ENCODE measurements at regions not wholly inside any gene's neighbourhood (a gene's known extent, or its start where the extent isn't known, plus 50 kb on each side); places are given as distances from the start of the nearest gene placed in this dataset.
"Not testable (repeated sequence)": the region's sequence is repeated elsewhere in the genome, so short reads cannot be mapped to it uniquely, and the experiment has no call there.

DNA sequence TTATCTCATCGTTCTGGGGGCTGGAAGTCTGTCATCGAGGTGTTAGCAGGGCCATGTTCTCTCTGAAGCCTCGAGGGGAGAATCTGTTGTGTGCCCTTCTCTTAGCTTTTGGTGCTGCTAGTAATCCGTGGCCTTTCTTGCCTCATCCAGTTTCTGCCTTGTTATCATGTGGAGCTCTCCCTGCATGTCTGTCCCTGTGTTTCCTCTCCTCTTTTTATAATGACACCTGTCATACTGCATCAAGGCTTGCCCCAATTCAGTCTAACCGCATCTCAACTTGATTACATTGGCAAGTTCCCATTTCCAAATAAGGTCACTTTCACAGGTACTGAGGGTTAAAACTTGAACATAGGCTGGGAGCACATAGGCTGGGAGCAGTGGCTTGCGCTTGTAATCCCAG is 82.6 kb upstream of the CNIH3 start:
- no peak for DNase-seq (ENCODE audit: low read depth)

- DNase-seq (ENCODE audit: low read depth), result no peak
Observed at GRCh38 chr1:224534731-224535130, 81.4 kb upstream of the CNIH3 start.

DNA sequence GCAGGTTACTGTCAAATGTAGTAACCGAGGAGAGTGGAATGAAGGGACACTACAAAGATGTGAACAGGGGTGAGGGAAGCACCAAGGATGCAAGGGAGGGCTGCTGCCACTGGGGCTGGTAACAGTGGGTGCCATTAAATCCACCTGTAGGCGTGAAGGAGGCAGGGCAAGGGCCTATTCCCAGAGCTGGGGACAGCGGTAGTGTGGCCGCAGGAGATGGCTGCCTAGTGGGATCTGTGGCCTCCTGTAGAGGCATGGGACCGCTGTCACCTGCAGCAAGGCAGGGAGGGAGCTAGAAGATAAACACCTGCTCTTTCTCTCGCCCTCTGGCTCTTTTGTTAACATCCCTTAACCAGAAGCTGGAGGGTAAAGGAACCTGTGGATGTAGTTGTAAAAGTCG is 80.5 kb upstream of the CNIH3 start:
- no peak for DNase-seq (ENCODE audit: low read depth)

DNA sequence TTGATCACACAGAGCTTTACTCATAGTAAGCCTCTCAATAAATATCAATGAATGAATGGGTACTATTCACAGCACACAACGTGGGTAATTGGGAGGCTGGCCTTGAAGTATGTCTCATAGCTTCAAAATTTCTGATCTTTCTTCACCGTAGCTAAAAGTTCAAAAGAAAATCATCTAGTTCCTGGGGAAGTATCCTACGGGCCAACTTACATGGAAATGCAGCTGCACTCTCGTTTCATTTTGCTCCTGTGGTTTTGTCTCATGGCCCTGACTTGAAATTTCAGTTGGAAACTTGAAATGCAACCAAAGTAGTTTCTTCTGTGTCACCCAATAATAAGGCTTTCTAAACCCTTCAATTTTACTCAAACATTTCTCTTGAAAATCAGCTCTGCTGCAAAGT is 76.1 kb upstream of the CNIH3 start:
- DNase-seq (ENCODE audit: low read depth), result no peak

GRCh38 chr1:224540535-224540934 is 75.6 kb upstream of the CNIH3 start:
- no peak for DNase-seq (ENCODE audit: low read depth)

DNA sequence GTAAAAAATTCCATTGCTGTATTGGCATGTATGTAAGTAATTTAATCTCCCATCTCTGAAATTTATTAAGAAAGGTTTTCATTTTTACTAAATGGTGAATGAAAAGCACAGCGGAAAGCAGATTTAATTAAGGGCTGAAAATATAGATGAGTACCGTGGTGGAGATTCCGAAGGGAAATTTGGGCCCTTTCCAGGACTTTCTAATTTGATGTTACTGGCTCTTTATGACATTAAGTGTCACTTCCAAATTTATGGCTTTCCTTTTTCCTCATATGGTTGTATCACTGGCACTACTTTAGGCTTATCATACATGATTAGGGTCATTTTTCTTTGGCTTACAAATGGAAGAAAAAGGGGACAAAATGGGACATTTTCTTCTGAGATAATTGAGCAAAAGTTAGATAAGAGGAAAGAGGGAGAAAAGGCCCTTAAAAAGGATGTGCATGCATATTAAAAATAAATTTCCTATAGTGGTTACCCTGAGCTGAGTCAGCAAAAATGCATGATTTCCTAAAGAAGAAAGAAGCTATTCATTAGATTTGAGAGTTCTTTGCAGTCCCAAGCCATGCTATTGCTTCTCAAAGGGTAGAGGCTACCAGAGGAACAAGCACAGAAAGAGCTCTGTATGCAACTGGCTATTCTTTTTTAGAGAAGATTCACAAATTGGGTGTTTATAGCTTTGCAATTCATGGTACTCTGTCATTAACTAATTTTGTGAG is 74.9 kb upstream of the CNIH3 start:
- no peak for DNase-seq (ENCODE audit: low read depth)

GRCh38 chr1:224541901-224542630 is 74.1 kb upstream of the CNIH3 start:
- no peak for DNase-seq (ENCODE audit: low read depth)

GRCh38 chr1:224542783-224543440 is 73.2 kb upstream of the CNIH3 start:
- no peak for DNase-seq (ENCODE audit: low read depth)

DNA sequence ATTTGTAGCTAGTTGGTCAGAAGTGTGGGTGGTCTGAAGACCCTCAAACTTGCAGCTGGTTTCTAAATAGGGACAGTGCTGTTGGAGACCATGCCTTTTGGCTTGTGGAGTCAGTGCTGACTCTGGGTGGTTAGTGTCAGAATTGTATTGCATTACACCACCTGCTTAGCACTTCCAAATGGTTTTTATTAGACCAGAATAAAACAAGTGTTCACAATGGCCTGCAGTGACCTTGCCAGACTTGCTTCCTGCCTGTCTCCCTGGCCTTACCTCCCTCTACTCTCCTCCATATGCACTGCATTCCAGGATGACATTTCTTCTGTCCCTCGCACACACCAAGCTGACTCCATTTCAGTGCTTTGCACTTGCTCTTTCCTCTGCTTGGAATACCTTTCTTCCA is 72.7 kb upstream of the CNIH3 start:
- DNase-seq (ENCODE audit: low read depth), result no peak

GRCh38 chr1:224544346-224545110 is 71.6 kb upstream of the CNIH3 start:
- DNase-seq (ENCODE audit: low read depth), result no peak

GRCh38 chr1:224545571-224545970 is 70.5 kb upstream of the CNIH3 start:
- no peak for DNase-seq (ENCODE audit: low read depth)

GRCh38 chr1:224548676-224549075 is 67.4 kb upstream of the CNIH3 start:
- no peak for DNase-seq (ENCODE audit: low read depth)

- DNase-seq (ENCODE audit: low read depth), result not testable (repeated sequence)
Observed at GRCh38 chr1:224551189-224551588, 64.9 kb upstream of the CNIH3 start.

DNA sequence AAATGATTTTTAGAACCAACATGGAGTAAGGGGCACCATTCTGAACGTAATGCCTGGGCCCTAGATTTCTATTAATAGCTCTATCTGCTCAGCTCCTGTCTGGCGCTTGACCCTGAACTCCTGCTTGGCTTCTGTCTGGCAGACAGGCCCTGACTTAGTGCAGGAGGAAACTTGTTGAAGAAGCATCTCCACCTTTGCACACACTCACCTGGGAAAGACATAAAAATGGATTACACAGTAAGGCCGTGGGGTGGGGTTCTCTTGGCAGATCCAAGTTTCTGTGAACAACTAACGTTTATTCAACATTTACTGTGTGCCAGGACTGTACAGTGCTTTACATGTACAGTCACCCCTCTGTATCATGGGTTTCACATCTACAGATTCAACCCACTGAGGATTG is 62.1 kb upstream of the CNIH3 start:
- DNase-seq (ENCODE audit: low read depth), result no peak

GRCh38 chr1:224554620-224555259 is 61.4 kb upstream of the CNIH3 start:
- no peak for DNase-seq (ENCODE audit: low read depth)

DNA sequence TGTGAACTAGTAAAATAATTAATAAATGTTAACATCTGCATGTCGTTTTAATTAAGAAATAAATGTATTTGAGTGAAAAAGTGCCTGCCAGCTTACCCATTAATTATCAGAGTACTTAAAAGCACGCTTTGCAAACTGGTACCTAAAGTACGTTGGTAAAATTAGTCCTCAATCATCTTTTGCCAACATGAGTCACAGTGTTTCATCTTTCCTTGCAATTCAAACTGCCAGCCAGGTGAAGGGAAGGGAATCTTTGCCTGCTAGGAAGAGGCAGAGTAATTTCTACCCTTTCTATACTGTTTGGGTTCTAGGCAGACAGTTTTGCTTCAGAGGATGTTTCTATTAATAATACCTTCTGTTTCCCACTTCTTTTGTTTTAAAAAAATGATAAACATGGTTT is 57.2 kb upstream of the CNIH3 start:
- no peak for DNase-seq (ENCODE audit: low read depth)

DNA sequence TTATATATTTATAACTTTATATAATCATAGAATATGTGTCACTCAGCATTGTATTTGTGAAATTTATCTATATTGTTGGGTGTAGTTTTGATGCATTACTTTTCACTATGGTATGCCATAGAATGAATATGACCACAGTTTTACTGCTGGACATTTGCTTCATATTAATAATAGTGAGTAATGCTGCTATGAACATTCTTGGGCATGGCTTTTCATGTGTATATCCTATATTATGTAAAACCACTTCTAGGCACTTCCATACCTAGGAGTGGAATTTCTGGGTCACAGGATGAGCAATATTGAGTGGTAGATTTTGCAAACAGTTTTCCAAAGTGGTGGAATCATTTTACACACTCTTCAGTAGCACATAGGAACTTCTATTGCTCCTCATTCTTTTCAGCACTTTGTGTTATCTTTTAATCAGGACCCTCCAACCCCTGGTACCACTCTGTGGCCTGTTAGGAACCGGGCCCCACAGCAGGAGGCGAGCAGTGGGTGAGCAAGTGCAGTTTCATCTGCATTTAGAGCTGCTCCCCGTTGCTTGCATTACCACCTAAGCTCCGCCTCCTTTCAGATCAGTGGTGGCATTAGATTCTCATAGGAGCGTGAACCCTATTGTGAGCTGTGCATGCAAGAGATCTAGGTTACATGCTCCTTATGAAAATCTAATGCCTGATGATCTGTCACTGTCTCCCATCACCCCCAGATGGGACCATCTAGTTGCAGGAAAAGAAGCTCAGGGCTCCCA is 56.0 kb upstream of the CNIH3 start:
- no peak for DNase-seq (ENCODE audit: low read depth)

GRCh38 chr1:224562881-224563280 is 53.2 kb upstream of the CNIH3 start:
- not testable (repeated sequence) for DNase-seq (ENCODE audit: low read depth)

GRCh38 chr1:224563666-224564065 is 52.5 kb upstream of the CNIH3 start:
- DNase-seq (ENCODE audit: low read depth), result no peak

DNA sequence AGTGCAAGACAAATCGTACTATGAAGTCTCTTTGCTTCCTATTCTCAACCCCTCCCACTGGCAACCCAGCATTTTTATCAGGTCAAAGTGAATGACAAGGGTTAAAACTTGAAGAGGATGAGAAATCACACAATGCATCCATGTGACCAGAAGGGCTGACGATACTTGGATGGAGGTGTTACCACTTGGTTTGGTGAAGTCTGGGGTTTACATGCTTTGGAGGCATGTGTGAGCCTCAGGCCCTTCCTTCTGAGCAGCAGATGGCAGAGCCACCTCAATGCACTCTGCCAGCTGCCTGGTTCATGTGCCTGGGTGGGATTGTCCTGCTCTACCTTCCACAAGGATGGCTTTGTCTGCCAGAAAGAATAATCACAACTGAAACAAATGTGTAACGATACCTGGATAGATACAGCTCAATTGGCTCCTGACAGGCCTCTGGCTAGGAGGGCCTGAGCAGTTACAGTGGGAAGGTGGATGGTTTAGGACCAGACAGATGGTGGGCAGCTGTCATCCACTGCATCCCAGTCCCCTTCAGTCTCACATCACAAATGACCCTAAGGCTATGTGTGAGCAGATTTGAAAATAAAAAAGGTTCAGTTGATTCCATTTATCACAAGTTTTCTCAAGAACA is 51.5 kb upstream of the CNIH3 start:
- DNase-seq (ENCODE audit: low read depth), result no peak

DNA sequence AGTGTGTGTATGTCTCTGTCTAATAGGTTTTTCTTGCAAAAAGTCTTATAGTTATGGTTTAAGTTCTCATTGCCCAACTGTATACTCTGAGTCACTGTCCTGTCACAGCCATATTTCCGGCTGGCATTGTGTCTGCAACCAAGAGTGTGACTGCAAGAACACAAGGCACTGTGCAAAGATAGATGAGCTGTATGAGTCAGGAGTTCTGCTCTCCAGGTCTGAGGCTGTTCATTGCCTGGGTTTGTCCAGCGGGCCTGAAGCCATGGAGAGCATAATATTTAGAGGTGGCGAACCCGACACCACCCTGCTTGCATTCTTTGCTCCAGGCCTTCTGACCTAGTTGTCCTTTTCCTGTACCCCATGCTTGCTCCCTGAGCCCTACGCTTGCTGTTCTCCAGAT is 50.9 kb upstream of the CNIH3 start:
- no peak for DNase-seq (ENCODE audit: low read depth)

All from stimulated activated CD8-positive, alpha-beta memory T cell treated with anti-CD3 and anti-CD28 coated beads, Interleukin-15, amount 100 ng/mL, for 1 hour (primary cell).